ENCODE measurements at regions not wholly inside any gene's neighbourhood (a gene's known extent, or its start where the extent isn't known, plus 50 kb on each side); places are given as distances from the start of the nearest gene placed in this dataset.

GRCh38 chr2:121152861-121153260, 132.1 kb downstream of the TFCP2L1 start:
- TF ChIP-seq CTCF (IDR thresholded peaks at IDR 0.05; ENCODE audit: poor library complexity): no peak
- no peak for TF ChIP-seq EZH2phosphoT487 (IDR thresholded peaks at IDR 0.05; ENCODE audit: low read depth, severe bottlenecking, unreplicated experiment)
